Progenitor cell of endocrine pancreas (in vitro differentiated cells): ENCODE measurements at regions not wholly inside any gene's neighbourhood (a gene's known extent, or its start where the extent isn't known, plus 50 kb on each side); places are given as distances from the start of the nearest gene placed in this dataset.

ENCODE experiments used
- DNase-seq: peaks from one replicate; pipeline ENCODE4 v3.0.0; 2021; ENCODE audit warnings: low spot score; ENCODE audit not compliant: unreplicated experiment
- H3K27ac Mint-ChIP-seq: 2 replicates; pipeline ENCODE4 v1.8.0; 2021; ENCODE audit warnings: mild to moderate bottlenecking, moderate library complexity, mixed read lengths
- H3K27me3 Mint-ChIP-seq: 2 replicates; pipeline ENCODE4 v1.8.0; 2021; ENCODE audit warnings: mixed read lengths
- H3K36me3 Mint-ChIP-seq: 2 replicates; pipeline ENCODE4 v1.8.0; 2022; ENCODE audit warnings: mixed read lengths; ENCODE audit not compliant: insufficient read depth
- H3K4me1 Mint-ChIP-seq: 2 replicates; pipeline ENCODE4 v1.8.0; 2021; ENCODE audit warnings: low read depth, mixed read lengths
- H3K4me3 Mint-ChIP-seq: 2 replicates; pipeline ENCODE4 v1.8.0; 2021; ENCODE audit warnings: low read depth, mild to moderate bottlenecking, moderate library complexity, mixed read lengths
- H3K9me3 Mint-ChIP-seq: 2 replicates; pipeline ENCODE4 v1.8.0; 2021; ENCODE audit warnings: low read depth, mixed read lengths
- CTCF ChIP-seq: fragments of 200-600 bp; sonication (generic); IDR thresholded peaks from one replicate; pipeline ENCODE4 v1.5.0; 2021; ENCODE audit warnings: antibody characterized with exemption, mild to moderate bottlenecking; ENCODE audit not compliant: unreplicated experiment

GRCh38 chr1:3992103-3992556 lies 92.1 kb upstream of the C1orf174 start:
- Mint-ChIP-seq H3K27me3 (peaks cover 37% of the 10 kb centered on the region), H3K9me3 (no peaks in the 10 kb centered on the region), H3K4me3 (no peak overlapping the region), H3K4me1 (no peaks in the 10 kb centered on the region), H3K27ac (no peak overlapping the region), H3K36me3 (no peaks in the 10 kb centered on the region)
- DNase-seq = no peak
- TF ChIP-seq CTCF = no peak

DNA sequence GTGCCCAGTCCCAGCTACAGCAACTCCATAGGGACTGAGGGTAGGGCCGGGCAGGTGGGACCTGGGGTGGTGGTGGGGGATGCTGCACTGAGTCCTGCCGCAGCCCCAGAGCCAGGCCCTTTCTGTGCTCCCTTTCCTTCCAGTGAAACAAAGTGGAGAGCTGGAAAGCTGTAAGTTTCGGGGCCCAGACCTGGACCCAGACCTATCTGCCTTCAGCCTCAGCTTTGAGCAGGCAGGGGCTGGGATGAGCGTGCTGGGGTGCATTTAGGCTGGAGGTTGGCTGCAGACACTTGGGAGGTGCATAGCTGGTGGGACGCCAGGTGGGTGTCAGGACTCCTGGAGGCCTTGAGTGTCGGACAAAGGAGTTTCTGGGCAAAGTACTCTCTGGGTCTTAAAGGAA lies 92.7 kb upstream of the C1orf174 start:
- Mint-ChIP-seq H3K9me3 (no peaks in the 10 kb centered on the region), H3K4me3 (no peak overlapping the region), H3K27ac (no peak overlapping the region), H3K36me3 (no peaks in the 10 kb centered on the region), H3K27me3 (peaks cover 39% of the 10 kb centered on the region), H3K4me1 (no peaks in the 10 kb centered on the region)
- DNase-seq = no peak
- no peak for TF ChIP-seq CTCF

DNA sequence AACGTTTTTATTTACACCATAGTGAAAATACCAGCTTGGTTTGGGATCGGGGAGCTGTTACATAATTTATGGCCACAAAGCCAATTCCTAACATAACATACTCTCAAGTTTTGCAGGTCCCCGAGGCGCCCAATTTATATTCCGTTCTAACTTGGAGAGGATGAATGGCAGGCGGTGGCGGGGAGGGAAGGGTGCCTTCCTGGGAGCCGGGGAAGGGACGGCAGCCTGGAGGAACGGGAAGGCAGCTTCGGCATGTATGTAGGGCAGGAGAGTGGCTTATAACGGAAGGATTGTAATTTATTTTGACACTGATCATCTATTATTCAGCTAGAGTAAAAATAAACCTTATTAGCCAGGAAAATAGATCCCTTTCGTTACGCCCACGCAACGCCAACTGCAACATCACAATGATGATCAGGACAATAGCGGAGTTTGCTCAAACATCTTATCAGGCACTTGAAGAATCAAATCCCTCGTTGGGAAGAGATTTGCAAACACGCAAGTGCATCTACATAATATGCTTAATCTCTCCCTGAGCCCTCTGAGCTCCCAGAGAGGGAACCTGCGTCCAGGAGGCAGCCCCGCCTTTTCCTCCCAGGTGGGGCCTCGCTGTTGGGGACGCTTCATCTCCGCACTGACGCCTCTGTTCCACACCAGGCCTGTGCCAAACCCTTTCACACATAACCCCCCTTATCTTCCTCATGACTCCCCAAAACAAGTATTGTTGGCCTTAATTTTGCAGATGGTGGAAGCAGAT lies 93.7 kb upstream of the C1orf174 start:
- Mint-ChIP-seq H3K4me3 (no peak overlapping the region), H3K27me3 (peaks cover 39% of the 10 kb centered on the region), H3K27ac (no peak overlapping the region), H3K4me1 (no peaks in the 10 kb centered on the region), H3K36me3 (no peaks in the 10 kb centered on the region), H3K9me3 (no peaks in the 10 kb centered on the region)
- TF ChIP-seq CTCF = no peak
- no peak for DNase-seq

GRCh38 chr1:3995141-3995780 lies 95.2 kb upstream of the C1orf174 start:
- Mint-ChIP-seq H3K27me3 (peaks cover 27% of the 10 kb centered on the region), H3K36me3 (no peaks in the 10 kb centered on the region), H3K4me3 (no peak overlapping the region), H3K4me1 (no peaks in the 10 kb centered on the region), H3K27ac (no peak overlapping the region), H3K9me3 (no peaks in the 10 kb centered on the region)
- DNase-seq = no peak
- TF ChIP-seq CTCF = no peak

DNA sequence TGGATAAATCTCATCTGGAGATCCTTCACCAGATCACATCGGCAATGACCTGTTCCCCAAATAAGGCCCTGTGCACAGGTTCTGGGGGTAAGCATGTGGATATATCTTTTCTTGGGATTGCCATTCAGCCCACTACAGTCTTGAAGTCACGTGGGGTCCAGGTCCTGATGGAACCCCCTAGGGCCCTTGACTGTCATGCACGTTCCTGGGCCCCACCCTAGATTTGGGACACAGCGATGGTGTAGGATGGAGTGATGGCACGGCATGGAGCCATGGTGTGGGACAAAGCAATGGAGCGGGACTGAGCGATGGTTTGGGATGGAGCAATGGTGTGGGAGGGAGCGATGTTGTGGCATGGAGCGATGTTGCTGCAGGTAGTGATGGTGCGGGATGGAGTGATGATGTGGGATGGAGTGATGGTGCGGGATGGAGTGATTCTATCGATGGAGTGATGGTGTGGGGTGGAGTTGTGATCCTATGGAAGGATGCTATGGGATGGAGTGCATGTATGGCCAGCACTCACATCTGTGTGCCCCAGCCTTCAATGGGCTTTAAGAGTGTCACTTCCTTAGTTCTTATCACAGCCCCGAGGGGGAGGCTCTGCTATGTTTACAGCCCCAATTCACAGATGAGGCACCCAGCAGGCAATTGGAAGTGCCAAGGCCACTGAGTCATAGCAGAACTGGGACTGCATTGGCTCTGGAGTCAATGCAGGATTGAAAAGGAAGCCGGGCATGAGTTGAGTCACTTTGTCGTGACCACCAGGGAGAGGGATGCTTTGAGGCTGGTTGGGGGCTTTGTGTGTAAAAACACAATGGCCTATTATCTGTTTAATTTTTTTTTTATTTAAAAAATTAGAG lies 97.0 kb upstream of the C1orf174 start:
- H3K27ac Mint-ChIP-seq = no peak overlapping the region
- H3K4me1 Mint-ChIP-seq = no peaks in the 10 kb centered on the region
- H3K9me3 Mint-ChIP-seq = no peaks in the 10 kb centered on the region
- no peaks in the 10 kb centered on the region for H3K36me3 Mint-ChIP-seq
- H3K4me3 Mint-ChIP-seq = no peak overlapping the region
- no peak for TF ChIP-seq CTCF
- peaks cover 27% of the 10 kb centered on the region for H3K27me3 Mint-ChIP-seq
- no peak for DNase-seq
